AG10803 (cell line): ENCODE measurements at regions not wholly inside any gene's neighbourhood (a gene's known extent, or its start where the extent isn't known, plus 50 kb on each side); places are given as distances from the start of the nearest gene placed in this dataset.

Source experiments
- DNase-seq: peaks from one replicate; pipeline ENCODE4 v3.0.0; 2010; ENCODE audit warnings: low read depth
- H3K4me3 ChIP-seq: 2 replicates; pipeline ENCODE4 v1.5.1; 2011; ENCODE audit warnings: mild to moderate bottlenecking, low read length, control low read depth
- CTCF ChIP-seq: conservative IDR thresholded peaks from 2 replicates; pipeline ENCODE4 v1.5.1; 2011; ENCODE audit warnings: mild to moderate bottlenecking, low read length, control low read depth, inconsistent platforms

GRCh38 chr4:14193601-14194000 is 566.1 kb upstream of the BOD1L1 start:
- no peak for TF ChIP-seq CTCF
- no peak overlapping the region for H3K4me3 ChIP-seq
- no peak for DNase-seq

GRCh38 chr4:14196131-14196530 is 568.6 kb upstream of the BOD1L1 start:
- no peak overlapping the region for H3K4me3 ChIP-seq
- DNase-seq: peak; percentile 50
- TF ChIP-seq CTCF: no peak

GRCh38 chr4:14215116-14215770 is 587.7 kb upstream of the BOD1L1 start:
- no peak for TF ChIP-seq CTCF
- H3K4me3 ChIP-seq: no peak overlapping the region
- no peak for DNase-seq

GRCh38 chr4:14217401-14217800 is 589.9 kb upstream of the BOD1L1 start:
- TF ChIP-seq CTCF: no peak
- no peak overlapping the region for H3K4me3 ChIP-seq
- DNase-seq: no peak

- no peak for TF ChIP-seq CTCF
- H3K4me3 ChIP-seq: no peak overlapping the region
- DNase-seq: no peak
Observed at GRCh38 chr4:14218641-14219040, 591.1 kb upstream of the BOD1L1 start.

- H3K4me3 ChIP-seq: no peak overlapping the region
- no peak for TF ChIP-seq CTCF
- no peak for DNase-seq
Observed at GRCh38 chr4:14221176-14221575, 593.7 kb upstream of the BOD1L1 start.

- no peak overlapping the region for H3K4me3 ChIP-seq
- DNase-seq: no peak
- TF ChIP-seq CTCF: no peak
Observed at GRCh38 chr4:14222377-14223029, 595.0 kb upstream of the BOD1L1 start.
